SK-N-DZ (cell line): ENCODE measurements at regions not wholly inside any gene's neighbourhood (a gene's known extent, or its start where the extent isn't known, plus 50 kb on each side); places are given as distances from the start of the nearest gene placed in this dataset.
"Not testable (repeated sequence)": the region's sequence is repeated elsewhere in the genome, so short reads cannot be mapped to it uniquely, and the experiment has no call there.

Experiments
- DNase-seq: peaks from one replicate; pipeline ENCODE4 v3.0.0-alpha.2; 2015; ENCODE audit warnings: low spot score

- no peak for DNase-seq
Measured at GRCh38 chr15:77864211-77865105, 213.1 kb downstream of the TBC1D2B start.

- no peak for DNase-seq
Measured at GRCh38 chr15:77863491-77864105, 213.9 kb downstream of the TBC1D2B start.

- DNase-seq: no peak
Measured at GRCh38 chr15:77862651-77863104, 214.8 kb downstream of the TBC1D2B start.

- not testable (repeated sequence) for DNase-seq
Measured at GRCh38 chr15:77861997-77862635, 215.4 kb downstream of the TBC1D2B start.

DNA sequence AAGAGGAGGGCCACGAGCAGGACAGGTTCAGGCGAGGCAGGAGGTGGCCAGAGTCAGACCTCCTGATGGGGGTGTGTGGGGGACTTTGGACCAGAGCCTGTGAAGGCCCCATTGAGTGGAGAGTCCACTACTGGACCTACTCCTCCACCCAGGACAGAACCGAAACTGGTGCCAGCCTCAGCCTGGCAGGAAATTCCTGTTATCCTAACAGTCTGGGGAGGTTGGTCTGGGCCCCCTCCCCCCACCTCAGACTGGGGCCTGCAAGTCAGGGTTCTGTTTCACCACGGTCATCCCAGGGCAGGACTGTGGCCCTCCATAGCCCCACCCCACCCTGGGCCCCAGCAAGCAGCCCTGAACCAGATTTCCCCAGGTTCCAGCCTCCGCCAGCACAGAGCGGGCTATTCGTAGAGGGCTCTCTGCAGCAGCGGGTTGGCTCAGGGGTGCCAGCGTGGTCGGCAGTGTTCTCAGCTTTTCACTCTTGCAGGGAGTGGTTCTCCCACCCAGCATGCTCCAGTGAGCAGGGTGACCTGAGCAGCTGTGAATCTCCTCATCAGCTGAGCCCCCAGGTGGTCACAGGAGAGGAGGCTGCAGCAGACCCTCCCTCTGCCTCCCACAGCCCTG, 217.3 kb downstream of the TBC1D2B start:
- DNase-seq: no peak

- DNase-seq: no peak
Measured at GRCh38 chr15:77859491-77860060, 217.9 kb downstream of the TBC1D2B start.

GRCh38 chr15:77858792-77859490, 218.6 kb downstream of the TBC1D2B start:
- no peak for DNase-seq

DNA sequence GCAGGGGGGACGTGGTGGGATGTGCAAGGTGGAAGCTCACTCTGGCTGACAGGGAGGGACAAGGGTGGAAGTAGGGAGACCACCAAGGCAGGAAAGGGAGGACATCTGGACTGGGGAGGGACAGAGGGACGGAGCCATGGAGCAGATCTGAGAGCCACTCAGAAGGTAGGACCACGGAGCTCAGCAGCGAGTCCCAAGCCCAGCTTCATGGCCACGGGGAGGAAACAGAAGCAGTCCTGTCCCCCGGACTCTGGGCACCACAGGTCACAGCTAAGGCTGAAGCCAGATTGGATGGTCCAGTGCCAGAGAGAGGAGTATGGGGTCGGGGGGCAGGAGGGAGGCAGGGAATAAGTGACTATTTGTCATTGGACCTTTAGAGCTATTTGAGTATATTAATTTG, 220.1 kb downstream of the TBC1D2B start:
- DNase-seq: no peak

DNA sequence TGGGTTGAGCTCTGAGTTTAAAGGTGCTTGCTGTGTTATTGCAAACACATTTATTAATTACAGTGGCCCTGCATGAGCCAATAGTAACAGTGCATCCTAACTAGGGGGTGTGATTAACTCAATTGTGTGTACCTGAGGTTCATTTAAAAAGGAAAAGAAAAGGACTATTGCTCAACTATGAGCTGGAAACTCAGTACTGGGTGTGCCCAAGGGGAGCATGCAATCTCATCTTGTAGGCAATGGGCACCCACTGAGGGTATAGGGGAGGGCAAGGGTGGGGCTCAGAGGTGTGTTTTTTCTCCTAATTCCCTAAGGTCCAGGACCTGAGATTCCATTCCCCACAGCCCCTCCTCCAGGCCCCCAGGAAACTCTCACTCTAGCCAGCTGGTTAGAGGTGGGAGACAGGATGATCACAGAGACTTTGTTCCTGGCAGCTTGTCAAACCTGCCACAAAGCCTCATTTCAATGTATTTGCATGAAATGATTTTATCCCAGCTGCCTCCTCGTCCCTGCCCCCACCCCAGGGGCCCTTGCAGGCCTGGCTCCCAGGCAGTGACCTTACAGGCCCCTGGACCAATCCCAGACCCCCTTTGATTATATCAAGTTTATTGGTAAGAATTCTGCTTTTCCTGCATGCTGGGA, 220.7 kb downstream of the TBC1D2B start:
- no peak for DNase-seq

DNA sequence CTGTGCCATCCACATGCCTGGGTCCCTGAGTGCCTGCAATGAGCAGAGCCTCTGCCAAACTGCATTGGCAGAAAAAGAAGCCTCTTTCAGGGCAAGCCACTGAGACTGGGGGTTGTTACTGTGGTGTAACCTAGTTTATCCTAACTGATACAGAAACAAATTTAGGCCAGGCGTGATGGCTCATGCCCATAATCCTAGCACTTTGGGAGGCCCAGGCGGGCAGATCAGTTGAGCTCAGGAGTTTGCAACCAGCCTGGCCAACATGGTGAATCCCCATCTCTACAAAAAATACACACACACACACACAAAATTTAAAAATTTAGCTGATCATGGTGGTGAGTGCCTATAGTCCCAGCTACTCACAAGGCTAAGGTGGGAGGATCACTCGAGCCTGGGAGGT, 221.6 kb downstream of the TBC1D2B start:
- DNase-seq: no peak

- DNase-seq: no peak
Measured at GRCh38 chr15:77854980-77855379, 222.3 kb upstream of the LINGO1 start.

DNA sequence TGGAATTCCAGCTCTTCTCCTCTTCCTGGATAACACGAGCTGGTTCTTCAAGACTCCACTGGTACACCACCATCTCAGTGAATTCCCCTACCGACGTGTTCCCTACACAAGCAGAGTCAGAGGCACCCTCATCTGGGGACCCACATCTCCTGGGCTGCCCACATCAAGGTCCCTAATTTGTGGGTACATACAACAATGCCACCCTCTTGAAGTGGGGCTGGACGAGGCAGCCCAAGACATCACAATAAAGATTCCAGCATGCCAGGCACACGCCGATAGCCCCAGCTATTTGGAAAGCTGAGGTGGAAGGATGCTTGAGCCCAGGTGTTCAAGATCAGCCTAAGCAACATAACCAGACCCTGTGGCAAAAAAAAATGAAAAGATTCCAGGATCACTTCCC, 221.2 kb upstream of the LINGO1 start:
- no peak for DNase-seq

DNA sequence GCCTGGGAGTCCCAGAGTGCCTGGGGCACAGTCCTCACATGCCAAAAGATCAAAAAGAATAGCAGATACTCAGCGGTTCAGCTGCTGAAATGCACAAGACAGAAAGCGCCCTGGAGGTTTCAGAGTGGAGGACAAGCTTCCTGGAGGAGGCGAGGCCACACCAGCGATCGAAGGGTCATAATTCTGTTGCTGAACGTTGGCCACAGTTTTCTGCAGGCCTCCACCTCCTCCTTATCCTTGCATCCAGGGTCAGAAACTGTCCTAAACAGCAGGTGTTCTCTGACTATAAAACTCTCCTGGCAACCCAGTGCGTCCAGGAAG, 220.3 kb upstream of the LINGO1 start:
- DNase-seq: no peak

GRCh38 chr15:77852241-77853007, 219.7 kb upstream of the LINGO1 start:
- DNase-seq: no peak

DNA sequence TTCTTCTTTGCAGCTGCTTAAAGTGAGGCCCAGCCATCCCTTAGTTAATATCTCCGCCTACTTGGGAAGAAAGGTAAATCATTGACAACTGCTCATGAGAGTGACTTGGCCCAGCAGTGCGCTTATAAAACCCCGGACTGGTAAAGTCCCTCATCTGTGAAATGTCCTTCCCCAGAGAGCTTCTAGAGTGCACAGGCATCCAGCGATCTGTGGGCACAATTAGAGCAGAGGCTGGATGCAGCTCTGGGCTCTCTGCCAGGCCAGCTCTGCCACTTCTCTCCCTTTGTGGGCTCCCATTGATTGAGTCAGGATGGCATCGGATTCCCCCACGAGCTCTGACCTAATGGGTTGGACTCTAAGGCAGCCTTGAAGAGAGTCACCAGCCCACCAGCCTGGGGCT, 219.0 kb upstream of the LINGO1 start:
- no peak for DNase-seq

DNA sequence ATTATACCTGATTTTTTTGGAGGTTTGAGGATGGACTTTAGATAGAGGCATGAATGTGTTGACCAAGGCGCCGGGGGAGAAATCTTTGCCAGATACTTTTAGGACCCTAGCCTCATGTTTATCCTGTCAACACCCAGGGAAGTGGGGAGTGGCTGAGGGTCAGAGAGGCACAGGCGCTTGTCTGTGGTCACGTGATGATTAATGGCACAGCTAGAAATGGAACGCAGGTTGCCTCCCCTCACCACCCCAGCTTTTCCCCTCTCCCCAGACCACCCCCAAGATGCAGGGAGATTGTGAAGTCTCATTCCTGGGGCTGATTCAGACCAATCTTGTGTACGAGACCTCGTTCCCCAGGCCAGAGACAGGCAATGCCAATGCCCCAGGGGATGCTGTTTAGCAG, 218.4 kb upstream of the LINGO1 start:
- DNase-seq: no peak

DNA sequence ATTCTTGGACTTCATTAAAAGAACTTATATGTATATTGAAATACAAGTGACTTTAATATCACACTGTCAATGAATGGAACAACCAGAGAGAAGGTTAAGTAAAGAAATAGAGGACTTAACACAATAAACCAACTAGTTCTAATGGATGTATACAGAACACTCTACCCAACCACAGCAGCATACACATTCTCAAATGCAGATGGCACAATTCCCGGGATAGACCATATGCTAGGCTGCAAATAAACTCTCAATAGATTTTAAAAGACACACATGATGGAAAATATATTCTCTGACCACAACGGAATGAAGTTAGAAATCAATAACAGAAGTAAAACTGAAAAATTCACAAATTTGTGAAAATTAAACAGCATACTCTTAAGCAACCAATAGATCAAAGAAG, 214.3 kb upstream of the LINGO1 start:
- DNase-seq: no peak

DNA sequence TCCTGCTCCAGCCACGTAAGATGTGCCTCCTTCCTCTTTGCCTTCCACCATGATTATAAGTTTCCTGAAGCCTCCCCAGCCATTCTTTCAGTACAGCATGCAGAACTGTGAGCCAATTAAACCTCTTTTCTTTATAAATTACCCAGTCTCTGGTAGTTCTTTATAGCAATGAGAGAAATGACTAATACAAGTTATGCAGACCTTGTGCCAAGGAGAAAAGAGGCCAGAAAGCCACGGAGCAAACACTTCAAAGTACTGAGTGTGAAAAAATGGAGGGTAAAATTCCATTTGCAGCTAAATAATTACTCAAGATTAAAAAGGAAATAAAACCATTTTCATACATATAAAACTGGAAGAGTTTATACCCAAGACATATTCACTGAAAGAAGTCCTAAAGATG, 213.6 kb upstream of the LINGO1 start:
- DNase-seq: no peak

DNA sequence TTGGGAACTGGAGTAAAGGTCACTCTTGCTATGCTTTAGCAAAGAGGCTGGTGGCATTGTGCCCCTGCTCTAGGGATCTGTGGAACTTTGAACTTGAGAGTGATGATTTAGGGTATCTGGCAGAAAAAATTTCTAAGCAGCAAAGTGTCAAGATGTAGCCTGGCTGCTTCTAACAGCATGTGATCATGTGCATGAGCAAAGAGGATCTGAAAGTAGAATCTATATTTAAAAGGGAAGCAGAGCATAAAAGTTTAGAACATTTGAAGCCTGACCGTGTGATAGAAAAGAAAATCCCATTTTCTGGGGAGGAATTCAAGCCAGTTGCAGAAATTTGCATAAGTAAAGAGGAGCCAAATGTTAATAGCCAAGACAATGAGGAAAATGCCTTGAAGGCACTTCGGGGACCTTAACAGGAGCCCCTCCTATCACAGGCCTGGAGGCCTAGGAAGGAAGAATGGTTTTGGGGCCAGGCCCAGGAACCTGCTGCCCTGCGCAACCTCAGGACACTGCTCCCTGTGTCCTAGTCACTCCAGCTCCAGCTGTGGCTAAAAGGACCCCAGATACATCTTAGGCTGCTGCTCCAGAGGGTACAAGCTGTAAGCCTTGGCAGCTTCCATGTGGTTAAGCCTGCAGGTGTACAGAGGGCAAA, 212.2 kb upstream of the LINGO1 start:
- no peak for DNase-seq

DNA sequence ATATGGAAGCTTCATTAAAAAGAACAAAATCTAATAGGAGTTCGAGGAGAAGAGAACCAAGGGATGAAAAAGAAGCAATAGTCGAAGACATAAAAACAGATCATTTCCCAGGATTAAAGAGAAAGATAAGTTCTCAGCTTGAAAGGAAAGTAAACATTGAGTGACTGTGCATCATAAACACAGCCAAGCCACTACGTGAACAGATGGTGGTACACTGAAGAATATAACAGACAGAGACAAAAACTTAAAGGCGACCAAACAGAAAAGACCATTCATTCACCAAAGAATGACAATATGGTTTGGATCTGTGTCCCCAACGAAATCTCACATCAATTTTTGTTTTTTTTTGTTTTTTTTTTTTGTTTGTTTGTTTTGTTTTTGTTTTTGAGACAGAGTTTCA, 210.8 kb upstream of the LINGO1 start:
- DNase-seq: no peak
